ENCODE measurements at regions not wholly inside any gene's neighbourhood (a gene's known extent, or its start where the extent isn't known, plus 50 kb on each side); places are given as distances from the start of the nearest gene placed in this dataset.

DNA sequence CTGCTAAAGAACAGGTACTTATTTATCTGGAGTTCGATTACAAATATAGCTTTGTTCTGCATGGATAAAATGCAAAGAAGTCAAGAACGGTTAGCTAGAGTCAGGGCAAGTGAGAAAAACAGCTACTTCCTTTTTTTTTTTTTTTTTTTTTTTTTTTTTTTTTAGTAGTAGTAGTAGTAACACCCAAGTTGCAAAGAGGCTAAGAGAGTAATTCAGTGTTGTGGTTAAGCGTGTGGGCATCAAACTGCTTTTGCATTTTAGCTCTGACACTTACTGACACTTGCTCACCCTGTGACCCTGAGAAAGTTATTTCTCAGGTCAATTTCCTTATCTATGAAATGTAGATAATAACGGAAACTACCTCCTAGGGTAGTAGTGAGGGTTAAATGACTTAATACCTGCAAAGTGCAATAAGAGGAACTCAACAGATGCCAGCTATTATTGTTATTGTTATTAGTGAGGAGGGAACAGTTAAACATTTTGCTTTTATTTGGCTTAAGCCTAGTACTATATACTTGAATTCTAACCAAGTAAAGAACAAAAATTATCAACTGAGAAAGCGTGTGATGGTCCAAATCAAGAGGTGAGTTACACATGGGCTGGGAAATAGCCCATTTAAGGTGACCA is 86.7 kb upstream of the BACH2 start:
- Histone ChIP-seq H3K4me3 (no peak overlapping the region), H3K36me3 (no peaks in the 10 kb centered on the region), H3K27ac (replicated peaks) (no peak overlapping the region), H3K4me1 (no peaks in the 10 kb centered on the region), H3K27me3 (ENCODE audit: low read depth) (peaks cover 14% of the 10 kb centered on the region), H3K9me3 (replicated peaks) (no peaks in the 10 kb centered on the region)
- intact Hi-C loops (cut with micrococcal nuclease), result no loop called here
- no peak for DNase-seq
- TF ChIP-seq, protein P1, sequence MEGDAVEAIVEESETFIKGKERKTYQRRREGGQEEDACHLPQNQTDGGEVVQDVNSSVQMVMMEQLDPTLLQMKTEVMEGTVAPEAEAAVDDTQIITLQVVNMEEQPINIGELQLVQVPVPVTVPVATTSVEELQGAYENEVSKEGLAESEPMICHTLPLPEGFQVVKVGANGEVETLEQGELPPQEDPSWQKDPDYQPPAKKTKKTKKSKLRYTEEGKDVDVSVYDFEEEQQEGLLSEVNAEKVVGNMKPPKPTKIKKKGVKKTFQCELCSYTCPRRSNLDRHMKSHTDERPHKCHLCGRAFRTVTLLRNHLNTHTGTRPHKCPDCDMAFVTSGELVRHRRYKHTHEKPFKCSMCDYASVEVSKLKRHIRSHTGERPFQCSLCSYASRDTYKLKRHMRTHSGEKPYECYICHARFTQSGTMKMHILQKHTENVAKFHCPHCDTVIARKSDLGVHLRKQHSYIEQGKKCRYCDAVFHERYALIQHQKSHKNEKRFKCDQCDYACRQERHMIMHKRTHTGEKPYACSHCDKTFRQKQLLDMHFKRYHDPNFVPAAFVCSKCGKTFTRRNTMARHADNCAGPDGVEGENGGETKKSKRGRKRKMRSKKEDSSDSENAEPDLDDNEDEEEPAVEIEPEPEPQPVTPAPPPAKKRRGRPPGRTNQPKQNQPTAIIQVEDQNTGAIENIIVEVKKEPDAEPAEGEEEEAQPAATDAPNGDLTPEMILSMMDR (IDR thresholded peaks at IDR 0.05; ENCODE audit: borderline replicate concordance), result no peak

GRCh38 chr6:90382760-90383159 is 86.1 kb upstream of the BACH2 start:
- H3K4me1 ChIP-seq, result no peaks in the 10 kb centered on the region
- H3K27ac ChIP-seq (replicated peaks), result no peak overlapping the region
- TF ChIP-seq, protein P1 (IDR thresholded peaks at IDR 0.05; ENCODE audit: borderline replicate concordance), result no peak
- H3K36me3 ChIP-seq, result no peaks in the 10 kb centered on the region
- H3K27me3 ChIP-seq (ENCODE audit: low read depth), result peaks cover 14% of the 10 kb centered on the region
- H3K4me3 ChIP-seq, result no peak overlapping the region
- no peak for DNase-seq
- no peaks in the 10 kb centered on the region for H3K9me3 ChIP-seq (replicated peaks)
- intact Hi-C loops (cut with micrococcal nuclease), result no loop called here

GRCh38 chr6:90375681-90376439 is 79.2 kb upstream of the BACH2 start:
- no peak overlapping the region for H3K27ac ChIP-seq (replicated peaks)
- TF ChIP-seq, protein P1 (IDR thresholded peaks at IDR 0.05; ENCODE audit: borderline replicate concordance), result no peak
- DNase-seq, result no peak
- H3K36me3 ChIP-seq, result no peaks in the 10 kb centered on the region
- intact Hi-C loops (cut with micrococcal nuclease), result no loop called here
- no peaks in the 10 kb centered on the region for H3K27me3 ChIP-seq (ENCODE audit: low read depth)
- no peak overlapping the region for H3K4me3 ChIP-seq
- no peaks in the 10 kb centered on the region for H3K9me3 ChIP-seq (replicated peaks)
- no peaks in the 10 kb centered on the region for H3K4me1 ChIP-seq

GRCh38 chr6:90374201-90374600 is 77.6 kb upstream of the BACH2 start:
- intact Hi-C loops (cut with micrococcal nuclease), result no loop called here
- Histone ChIP-seq H3K27me3 (ENCODE audit: low read depth) (no peaks in the 10 kb centered on the region), H3K4me1 (peaks cover 5% of the 10 kb centered on the region), H3K27ac (replicated peaks) (no peak overlapping the region), H3K36me3 (no peaks in the 10 kb centered on the region), H3K9me3 (replicated peaks) (no peaks in the 10 kb centered on the region), H3K4me3 (no peak overlapping the region)
- TF ChIP-seq, protein P1 (IDR thresholded peaks at IDR 0.05; ENCODE audit: borderline replicate concordance), result no peak
- DNase-seq, result no peak

- intact Hi-C loops (cut with micrococcal nuclease), result no loop called here
- TF ChIP-seq, protein P1 (IDR thresholded peaks at IDR 0.05; ENCODE audit: borderline replicate concordance), result no peak
- Histone ChIP-seq H3K36me3 (no peaks in the 10 kb centered on the region), H3K27me3 (ENCODE audit: low read depth) (no peaks in the 10 kb centered on the region), H3K4me3 (no peak overlapping the region), H3K27ac (replicated peaks) (no peak overlapping the region), H3K9me3 (replicated peaks) (no peaks in the 10 kb centered on the region), H3K4me1 (peaks cover 6% of the 10 kb centered on the region)
- DNase-seq, result no peak
Measured at GRCh38 chr6:90372885-90373284, 76.2 kb upstream of the BACH2 start.
